ENCODE measurements at regions not wholly inside any gene's neighbourhood (a gene's known extent, or its start where the extent isn't known, plus 50 kb on each side); places are given as distances from the start of the nearest gene placed in this dataset.
A peak's percentile ranks its signal among the peaks of the same experiment; 100 is the strongest.
"Not testable (repeated sequence)": the region's sequence is repeated elsewhere in the genome, so short reads cannot be mapped to it uniquely, and the experiment has no call there.

DNA sequence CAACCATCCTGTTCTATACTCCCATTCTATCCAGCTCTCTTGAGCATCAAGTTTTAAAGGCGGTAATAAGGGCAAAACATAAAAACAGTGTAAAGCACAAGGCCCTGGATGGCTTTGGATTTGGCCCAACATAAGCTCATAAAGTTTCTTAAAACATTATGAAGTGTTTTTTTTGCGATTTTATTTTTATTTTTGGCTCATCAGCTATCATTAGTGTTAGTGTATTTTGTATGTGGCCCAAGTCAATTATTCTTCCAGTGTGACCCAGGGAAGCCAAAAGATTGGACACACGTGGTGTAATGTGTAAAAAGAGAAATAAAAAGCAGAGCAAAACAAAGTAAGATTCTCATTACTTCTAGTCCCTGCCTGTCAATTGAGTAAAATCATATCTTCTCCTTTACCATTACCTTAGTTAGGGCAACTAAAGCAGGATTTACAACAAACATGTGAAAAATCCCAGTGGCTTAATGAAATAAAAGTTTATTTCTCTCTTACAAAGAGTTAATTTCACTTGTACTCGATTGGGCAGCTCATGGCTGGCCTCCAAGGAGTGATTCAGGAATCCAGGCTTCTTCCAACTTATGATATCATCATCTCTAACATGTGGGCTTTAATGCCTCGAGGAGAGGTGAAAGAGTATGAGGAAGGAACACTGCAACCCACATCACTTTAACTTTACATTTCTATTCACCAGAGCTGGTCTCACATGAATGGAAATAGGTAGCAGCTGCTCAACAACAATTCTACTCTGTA lies 725.2 kb upstream of the SLITRK1 start:
- no peak overlapping the region for H3K4me3 ChIP-seq (ENCODE audit: low read length)
- no peak for TF ChIP-seq CTCF (conservative IDR thresholded peaks at IDR 0.05; ENCODE audit: low read depth, low read length)
- DNase-seq (ENCODE audit: low read depth), result peak; percentile 56

GRCh38 chr13:84606616-84607015 lies 724.3 kb upstream of the SLITRK1 start:
- no peak for DNase-seq (ENCODE audit: low read depth)
- TF ChIP-seq CTCF (conservative IDR thresholded peaks at IDR 0.05; ENCODE audit: low read depth, low read length), result no peak
- H3K4me3 ChIP-seq (ENCODE audit: low read length), result no peak overlapping the region

- DNase-seq (ENCODE audit: low read depth), result no peak
- no peak for TF ChIP-seq CTCF (conservative IDR thresholded peaks at IDR 0.05; ENCODE audit: low read depth, low read length)
- no peak overlapping the region for H3K4me3 ChIP-seq (ENCODE audit: low read length)
Measured at GRCh38 chr13:84605927-84606326, 723.7 kb upstream of the SLITRK1 start.

GRCh38 chr13:84591444-84591843 lies 709.2 kb upstream of the SLITRK1 start:
- no peak for TF ChIP-seq CTCF (conservative IDR thresholded peaks at IDR 0.05; ENCODE audit: low read depth, low read length)
- DNase-seq (ENCODE audit: low read depth), result no peak
- no peak overlapping the region for H3K4me3 ChIP-seq (ENCODE audit: low read length)

DNA sequence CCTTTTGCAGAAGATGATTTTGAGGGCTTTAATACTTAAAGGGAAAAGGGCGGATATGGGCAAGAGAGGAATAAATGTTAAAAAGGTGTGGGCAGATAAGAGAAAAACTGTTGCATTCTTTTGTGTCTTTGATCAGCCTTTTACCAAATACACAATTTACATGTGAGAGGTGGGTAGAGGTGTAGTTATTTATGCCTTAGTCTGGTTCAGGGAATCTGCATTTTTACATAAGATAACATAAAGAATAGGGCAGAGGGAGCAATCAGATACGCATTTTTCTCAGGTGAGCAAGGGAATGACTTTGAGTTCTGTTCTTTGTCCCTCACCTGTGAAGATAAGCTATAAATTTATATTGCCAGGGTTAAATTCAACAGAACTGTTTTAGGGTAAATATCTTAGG lies 708.4 kb upstream of the SLITRK1 start:
- no peak for TF ChIP-seq CTCF (conservative IDR thresholded peaks at IDR 0.05; ENCODE audit: low read depth, low read length)
- DNase-seq (ENCODE audit: low read depth), result no peak
- H3K4me3 ChIP-seq (ENCODE audit: low read length), result no peak overlapping the region

- no peak overlapping the region for H3K4me3 ChIP-seq (ENCODE audit: low read length)
- no peak for TF ChIP-seq CTCF (conservative IDR thresholded peaks at IDR 0.05; ENCODE audit: low read depth, low read length)
- no peak for DNase-seq (ENCODE audit: low read depth)
Measured at GRCh38 chr13:84588023-84588422, 705.7 kb upstream of the SLITRK1 start.

- not testable (repeated sequence) for H3K4me3 ChIP-seq (ENCODE audit: low read length); DNase-seq (ENCODE audit: low read depth)
Measured at GRCh38 chr13:84579901-84580300, 697.6 kb upstream of the SLITRK1 start.

All from retinal pigment epithelial cell (primary cell).